Loucy (cell line): ENCODE measurements at regions not wholly inside any gene's neighbourhood (a gene's known extent, or its start where the extent isn't known, plus 50 kb on each side); places are given as distances from the start of the nearest gene placed in this dataset.
"Not testable (repeated sequence)": the region's sequence is repeated elsewhere in the genome, so short reads cannot be mapped to it uniquely, and the experiment has no call there.

ENCODE experiments used
- H2AFZ ChIP-seq: fragments of 200-600 bp; sonication (generic); 2 replicates; pipeline ENCODE4 v1.6.0; 2016; ENCODE audit warnings: antibody characterized with exemption, mild to moderate bottlenecking, low read length, moderate library complexity
- H3F3A ChIP-seq: fragments of 200-600 bp; 2 replicates; pipeline ENCODE4 v1.6.0; 2016; ENCODE audit warnings: antibody characterized with exemption, low read depth, mild to moderate bottlenecking
- H3K27me3 ChIP-seq: fragments of 200-600 bp; sonication (generic); 2 replicates; pipeline ENCODE4 v1.6.1; 2014; ENCODE audit warnings: low read length, mild to moderate bottlenecking; ENCODE audit not compliant: insufficient read depth, poor library complexity, severe bottlenecking
- H3K36me3 ChIP-seq: fragments of 200-600 bp; sonication (generic); 2 replicates; pipeline ENCODE4 v1.6.1; 2016; ENCODE audit warnings: low read length; ENCODE audit not compliant: insufficient read depth
- H3K4me1 ChIP-seq: fragments of 200-600 bp; sonication (generic); 2 replicates; pipeline ENCODE4 v1.5.1; 2014; ENCODE audit warnings: low read length, mild to moderate bottlenecking; ENCODE audit not compliant: insufficient read depth, poor library complexity, severe bottlenecking
- H3K4me2 ChIP-seq: fragments of 200-600 bp; sonication (generic); 2 replicates; pipeline ENCODE4 v1.6.0; 2014; ENCODE audit warnings: antibody characterized with exemption, low read length, low read depth, mild to moderate bottlenecking; ENCODE audit not compliant: poor library complexity, severe bottlenecking
- H3K4me3 ChIP-seq: fragments of 200-600 bp; sonication (generic); 2 replicates; pipeline ENCODE4 v1.5.1; 2014; ENCODE audit warnings: low read length, mild to moderate bottlenecking, mixed read lengths; ENCODE audit not compliant: poor library complexity, severe bottlenecking
- H3K79me2 ChIP-seq: fragments of 200-600 bp; sonication (generic); 2 replicates; pipeline ENCODE4 v1.6.1; 2014; ENCODE audit warnings: low read length; ENCODE audit not compliant: insufficient read depth
- H3K9ac ChIP-seq: fragments of 200-600 bp; sonication (generic); 2 replicates; pipeline ENCODE4 v1.6.0; 2014; ENCODE audit warnings: mild to moderate bottlenecking, low read depth, low read length, moderate library complexity; ENCODE audit not compliant: poor library complexity, severe bottlenecking
- H3K9me2 ChIP-seq: fragments of 200-600 bp; sonication (generic); replicated peaks from 2 replicates; pipeline ENCODE4 v1.6.1; 2016; ENCODE audit warnings: low read depth, low read length, mixed read lengths
- H3K9me3 ChIP-seq: fragments of 200-600 bp; sonication (generic); 2 replicates; pipeline ENCODE4 v1.6.1; 2014; ENCODE audit warnings: mild to moderate bottlenecking, antibody characterized with exemption, low read length, low read depth; ENCODE audit not compliant: insufficient read depth
- H4K20me1 ChIP-seq: fragments of 200-600 bp; sonication (generic); 2 replicates; pipeline ENCODE4 v1.6.0; 2014; ENCODE audit warnings: antibody characterized with exemption, low read length, mild to moderate bottlenecking; ENCODE audit not compliant: insufficient read depth, poor library complexity, severe bottlenecking
- EZH2phosphoT487 ChIP-seq: fragments of 200-600 bp; IDR thresholded peaks from 2 replicates; pipeline ENCODE4 v1.6.1; 2018; ENCODE audit warnings: antibody characterized with exemption, mild to moderate bottlenecking, moderate library complexity, borderline replicate concordance
- TF ChIP-seq, protein P1 (sequence below): fragments of 200-600 bp; sonication (generic); conservative IDR thresholded peaks from 2 replicates; pipeline ENCODE4 v1.5.1; 2014; ENCODE audit warnings: mild to moderate bottlenecking, antibody characterized with exemption, low read length

DNA sequence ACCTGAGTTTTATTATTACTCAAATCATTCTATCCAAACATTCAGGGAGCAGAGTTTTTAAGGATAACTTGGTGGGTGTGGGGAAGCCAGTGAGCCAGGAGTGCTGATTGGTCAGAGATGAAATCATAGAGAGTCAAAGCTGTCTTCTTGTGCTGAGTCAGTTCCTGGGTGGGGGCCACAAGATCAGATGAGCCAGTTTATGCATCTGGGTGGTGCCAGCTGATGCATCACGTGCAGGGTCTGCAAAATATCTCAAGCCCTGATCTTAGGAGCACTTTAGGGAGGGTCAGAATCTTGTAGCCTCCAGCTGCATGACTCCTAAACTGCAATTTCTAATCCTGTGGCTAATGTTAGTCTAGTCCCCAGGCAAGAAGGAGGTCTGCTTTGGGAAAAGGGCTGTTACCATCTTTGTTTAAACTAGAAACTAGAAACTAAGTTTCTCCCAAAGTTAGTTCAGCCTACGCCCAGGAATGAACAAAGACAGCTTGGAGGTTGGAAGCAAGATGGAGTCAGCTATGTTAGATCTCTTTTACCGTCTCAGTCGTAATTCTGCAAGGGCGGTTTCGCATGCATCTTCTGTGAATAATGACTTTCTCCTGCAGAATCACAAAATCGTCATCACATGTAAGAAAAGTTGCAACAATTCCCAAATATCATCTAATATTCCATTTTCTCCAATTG, 97.5 kb downstream of the ZNF664 start:
- H3K36me3 ChIP-seq, H3K79me2 ChIP-seq, H3K4me2 ChIP-seq, H3K9ac ChIP-seq, H3K9me2 ChIP-seq, H2AFZ ChIP-seq, H4K20me1 ChIP-seq, H3K9me3 ChIP-seq, H3F3A ChIP-seq, H3K4me1 ChIP-seq, H3K27me3 ChIP-seq, H3K4me3 ChIP-seq: not testable (repeated sequence)

DNA sequence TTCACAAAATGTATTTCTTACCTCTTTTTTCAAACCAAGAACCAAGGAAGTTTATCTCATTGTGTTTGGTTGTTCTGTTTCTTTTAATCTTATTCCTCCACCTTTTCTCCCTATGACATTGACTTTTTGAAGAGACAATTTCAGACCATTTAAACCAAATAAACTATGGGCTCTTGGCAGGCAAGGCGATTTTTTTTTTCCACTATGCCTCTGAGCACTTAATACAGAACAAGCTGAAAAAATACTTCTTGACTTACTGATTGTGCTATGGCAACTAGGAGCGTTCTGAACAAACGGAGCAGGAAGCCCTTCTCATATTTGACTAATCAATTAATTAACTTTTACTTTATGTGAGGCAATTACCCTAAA, 98.0 kb downstream of the ZNF664 start:
- Histone ChIP-seq H4K20me1 (no peaks in the 10 kb centered on the region), H3K4me3 (no peak overlapping the region), H3K9me2 (no peaks in the 10 kb centered on the region), H3K79me2 (no peaks in the 10 kb centered on the region), H3K9ac (no peak overlapping the region), H3K4me1 (peaks cover 4% of the 10 kb centered on the region), H3K9me3 (peaks cover 4% of the 10 kb centered on the region; the same call in 1 of the 2 replicates), H3F3A (no peaks in the 10 kb centered on the region), H2AFZ (no peak overlapping the region), H3K4me2 (no peak overlapping the region), H3K27me3 (no peaks in the 10 kb centered on the region), H3K36me3 (no peaks in the 10 kb centered on the region)
- TF ChIP-seq, protein P1, sequence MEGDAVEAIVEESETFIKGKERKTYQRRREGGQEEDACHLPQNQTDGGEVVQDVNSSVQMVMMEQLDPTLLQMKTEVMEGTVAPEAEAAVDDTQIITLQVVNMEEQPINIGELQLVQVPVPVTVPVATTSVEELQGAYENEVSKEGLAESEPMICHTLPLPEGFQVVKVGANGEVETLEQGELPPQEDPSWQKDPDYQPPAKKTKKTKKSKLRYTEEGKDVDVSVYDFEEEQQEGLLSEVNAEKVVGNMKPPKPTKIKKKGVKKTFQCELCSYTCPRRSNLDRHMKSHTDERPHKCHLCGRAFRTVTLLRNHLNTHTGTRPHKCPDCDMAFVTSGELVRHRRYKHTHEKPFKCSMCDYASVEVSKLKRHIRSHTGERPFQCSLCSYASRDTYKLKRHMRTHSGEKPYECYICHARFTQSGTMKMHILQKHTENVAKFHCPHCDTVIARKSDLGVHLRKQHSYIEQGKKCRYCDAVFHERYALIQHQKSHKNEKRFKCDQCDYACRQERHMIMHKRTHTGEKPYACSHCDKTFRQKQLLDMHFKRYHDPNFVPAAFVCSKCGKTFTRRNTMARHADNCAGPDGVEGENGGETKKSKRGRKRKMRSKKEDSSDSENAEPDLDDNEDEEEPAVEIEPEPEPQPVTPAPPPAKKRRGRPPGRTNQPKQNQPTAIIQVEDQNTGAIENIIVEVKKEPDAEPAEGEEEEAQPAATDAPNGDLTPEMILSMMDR: no peak
- TF ChIP-seq EZH2phosphoT487: no peak

- no peaks in the 10 kb centered on the region for H3K9me2 ChIP-seq
- no peak for TF ChIP-seq EZH2phosphoT487
- TF ChIP-seq, protein P1: no peak
- no peaks in the 10 kb centered on the region for H3K27me3 ChIP-seq
- no peaks in the 10 kb centered on the region for H3K36me3 ChIP-seq
- no peaks in the 10 kb centered on the region for H4K20me1 ChIP-seq
- peaks cover 4% of the 10 kb centered on the region for H3K4me1 ChIP-seq
- H3K4me2 ChIP-seq: no peak overlapping the region
- no peak overlapping the region for H3K4me3 ChIP-seq
- H3K9ac ChIP-seq: no peak overlapping the region
- H3K9me3 ChIP-seq: no peaks in the 10 kb centered on the region
- H3K79me2 ChIP-seq: no peaks in the 10 kb centered on the region
- no peaks in the 10 kb centered on the region for H3F3A ChIP-seq
- no peak overlapping the region for H2AFZ ChIP-seq
Observed at GRCh38 chr12:124073356-124074035, 100.5 kb downstream of the ZNF664 start.

DNA sequence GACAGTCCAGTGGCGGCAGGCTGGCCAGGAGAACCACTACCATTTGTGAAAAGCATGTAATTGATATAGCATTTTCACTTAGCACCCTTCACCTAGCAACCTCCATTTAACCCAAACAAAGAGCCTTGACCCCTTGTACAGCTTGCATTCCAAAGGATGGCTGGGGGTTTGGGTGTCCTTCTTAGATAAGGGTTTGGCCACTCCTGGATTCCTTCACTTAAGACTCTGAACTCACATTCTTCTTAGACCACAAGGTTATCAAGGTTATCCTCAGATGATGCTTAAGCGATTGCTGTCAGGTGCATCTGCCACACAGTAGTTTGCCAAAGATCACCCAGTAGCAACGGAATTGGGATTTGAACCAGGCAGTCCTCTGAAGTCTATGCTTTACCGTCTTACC, 102.8 kb downstream of the ZNF664 start:
- Histone ChIP-seq H3K9ac (no peak overlapping the region), H3K79me2 (no peaks in the 10 kb centered on the region), H3K27me3 (no peaks in the 10 kb centered on the region), H4K20me1 (no peaks in the 10 kb centered on the region), H3K9me3 (no peaks in the 10 kb centered on the region), H3K4me1 (peaks cover 4% of the 10 kb centered on the region), H3K36me3 (no peaks in the 10 kb centered on the region), H3K9me2 (no peaks in the 10 kb centered on the region), H2AFZ (no peak overlapping the region), H3F3A (no peaks in the 10 kb centered on the region), H3K4me3 (no peak overlapping the region), H3K4me2 (no peak overlapping the region)
- TF ChIP-seq, protein P1: no peak
- TF ChIP-seq EZH2phosphoT487: no peak
